8988T (cell line): ENCODE measurements at regions not wholly inside any gene's neighbourhood (a gene's known extent, or its start where the extent isn't known, plus 50 kb on each side); places are given as distances from the start of the nearest gene placed in this dataset.

ENCODE experiments used
- DNase-seq: peaks from one replicate; pipeline ENCODE4 v3.0.0; 2011

GRCh38 chr11:19661827-19662226, 50.8 kb upstream of the NAV2 start:
- no peak for DNase-seq

- peak; percentile 52 for DNase-seq
These were observed 52.6 kb upstream of the NAV2 start for GRCh38 chr11:19660076-19660475.

GRCh38 chr11:19659529-19659928, 53.1 kb upstream of the NAV2 start:
- no peak for DNase-seq

GRCh38 chr11:19658344-19658743, 54.3 kb upstream of the NAV2 start:
- no peak for DNase-seq

GRCh38 chr11:19656140-19656541, 56.5 kb upstream of the NAV2 start:
- no peak for DNase-seq

- DNase-seq, result no peak
These were observed 59.8 kb upstream of the NAV2 start for GRCh38 chr11:19652623-19653375.

GRCh38 chr11:19651653-19652052, 61.0 kb upstream of the NAV2 start:
- no peak for DNase-seq

GRCh38 chr11:19651028-19651427, 61.6 kb upstream of the NAV2 start:
- DNase-seq, result no peak

GRCh38 chr11:19650467-19650866, 62.2 kb upstream of the NAV2 start:
- no peak for DNase-seq

GRCh38 chr11:19649751-19650150, 62.9 kb upstream of the NAV2 start:
- DNase-seq, result no peak

GRCh38 chr11:19648321-19648720, 64.3 kb upstream of the NAV2 start:
- DNase-seq, result no peak

- no peak for DNase-seq
These were observed 64.8 kb upstream of the NAV2 start for GRCh38 chr11:19647816-19648215.

GRCh38 chr11:19646921-19647320, 65.7 kb upstream of the NAV2 start:
- no peak for DNase-seq

GRCh38 chr11:19646308-19646707, 66.3 kb upstream of the NAV2 start:
- no peak for DNase-seq

- no peak for DNase-seq
These were observed 68.3 kb upstream of the NAV2 start for GRCh38 chr11:19644316-19644715.

- DNase-seq, result no peak
These were observed 70.2 kb upstream of the NAV2 start for GRCh38 chr11:19642185-19643158.

GRCh38 chr11:19639603-19640105, 73.0 kb upstream of the NAV2 start:
- DNase-seq, result no peak

GRCh38 chr11:19635332-19635731, 77.3 kb upstream of the NAV2 start:
- no peak for DNase-seq

GRCh38 chr11:19633276-19633675, 79.4 kb upstream of the NAV2 start:
- DNase-seq, result no peak

GRCh38 chr11:19632499-19632834, 80.2 kb upstream of the NAV2 start:
- no peak for DNase-seq

GRCh38 chr11:19631712-19632498, 80.7 kb upstream of the NAV2 start:
- DNase-seq, result no peak

- DNase-seq, result no peak
These were observed 84.6 kb upstream of the NAV2 start for GRCh38 chr11:19628018-19628417.

GRCh38 chr11:19627566-19627965, 85.1 kb upstream of the NAV2 start:
- no peak for DNase-seq
